Muscle of leg (tissue), 3 donors: ENCODE measurements at regions not wholly inside any gene's neighbourhood (a gene's known extent, or its start where the extent isn't known, plus 50 kb on each side); places are given as distances from the start of the nearest gene placed in this dataset.
"Not testable (repeated sequence)": the region's sequence is repeated elsewhere in the genome, so short reads cannot be mapped to it uniquely, and the experiment has no call there.

ENCODE experiments used
- DNase-seq: peaks from one replicate; pipeline ENCODE4 v3.0.0; 2013
- H3K27ac ChIP-seq: one replicate; pipeline ENCODE4 v1.5.1; 2013; ENCODE audit warnings: mild to moderate bottlenecking, low read length, control low read depth
- H3K27me3 ChIP-seq: one replicate; pipeline ENCODE4 v1.6.1; 2013; ENCODE audit warnings: low read length; ENCODE audit not compliant: control insufficient read depth, insufficient read depth
- H3K36me3 ChIP-seq: one replicate; pipeline ENCODE4 v1.6.1; 2013; ENCODE audit warnings: low read length; ENCODE audit not compliant: control insufficient read depth, insufficient read depth
- H3K4me1 ChIP-seq: one replicate; pipeline ENCODE4 v1.6.1; 2013; ENCODE audit warnings: low read length; ENCODE audit not compliant: control insufficient read depth, insufficient read depth
- H3K4me3 ChIP-seq: one replicate; pipeline ENCODE4 v1.5.1; 2013; ENCODE audit warnings: low read length, control low read depth
- H3K9me3 ChIP-seq: replicated peaks from 2 replicates; pipeline ENCODE4 v1.6.1; 2013; ENCODE audit warnings: low read depth, low read length; ENCODE audit not compliant: control insufficient read depth
- WGBS: methylation state at CpG from one replicate; pipeline ENCODE4 v1.1.5; 2013; ENCODE audit warnings: missing lambda C conversion rate; ENCODE audit not compliant: insufficient coverage; 5-methylcytosine and 5-hydroxymethylcytosine counted together

DNA sequence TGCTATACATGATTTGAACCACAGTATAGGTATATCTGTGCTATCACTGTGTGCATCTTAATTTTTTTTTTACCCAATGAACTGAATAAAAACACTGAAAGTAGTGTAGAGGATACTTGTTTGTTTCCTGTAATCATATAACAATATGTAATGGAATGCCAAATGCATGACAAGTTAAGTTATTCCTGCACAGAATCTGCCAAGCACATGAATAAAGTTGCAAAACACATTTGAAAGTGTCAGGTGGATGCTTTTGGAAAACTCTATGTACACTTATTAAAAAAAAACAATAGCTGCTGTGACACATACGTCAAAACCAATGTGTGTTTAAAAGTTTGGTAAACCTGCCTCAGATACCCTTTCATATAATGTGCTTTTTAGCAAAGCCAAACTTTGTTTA lies 1638.1 kb upstream of the SEL1L start:
- Histone ChIP-seq H3K4me1 (no peaks in the 10 kb centered on the region), H3K4me3 (no peak overlapping the region), H3K27ac (no peak overlapping the region), H3K36me3 (no peaks in the 10 kb centered on the region), H3K27me3 (no peaks in the 10 kb centered on the region), H3K9me3 (no peaks in the 10 kb centered on the region)
- no CpG with 5 or more reads among the region's 1 CpG for WGBS
- no peak for DNase-seq

DNA sequence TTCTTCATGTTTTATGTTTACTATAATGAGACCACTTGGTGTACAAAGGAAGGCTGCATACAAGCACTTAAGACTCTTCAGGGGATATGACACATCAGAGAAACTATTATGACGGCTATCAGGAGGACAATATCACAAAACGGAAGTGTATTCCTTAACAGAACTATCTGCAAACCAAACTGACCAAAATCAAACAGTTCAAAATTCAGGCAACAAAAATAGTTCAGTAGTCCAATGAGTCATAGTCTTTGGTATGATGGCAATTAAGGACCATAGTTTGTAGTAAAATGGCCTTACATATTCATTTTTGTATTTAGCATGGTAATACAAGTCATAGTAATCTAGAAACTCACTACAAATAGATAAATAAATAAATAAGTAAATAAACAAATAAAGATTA lies 1638.7 kb upstream of the SEL1L start:
- WGBS = no CpG with 5 or more reads among the region's 2 CpGs
- H3K4me1 ChIP-seq = no peaks in the 10 kb centered on the region
- H3K27ac ChIP-seq = no peak overlapping the region

DNA sequence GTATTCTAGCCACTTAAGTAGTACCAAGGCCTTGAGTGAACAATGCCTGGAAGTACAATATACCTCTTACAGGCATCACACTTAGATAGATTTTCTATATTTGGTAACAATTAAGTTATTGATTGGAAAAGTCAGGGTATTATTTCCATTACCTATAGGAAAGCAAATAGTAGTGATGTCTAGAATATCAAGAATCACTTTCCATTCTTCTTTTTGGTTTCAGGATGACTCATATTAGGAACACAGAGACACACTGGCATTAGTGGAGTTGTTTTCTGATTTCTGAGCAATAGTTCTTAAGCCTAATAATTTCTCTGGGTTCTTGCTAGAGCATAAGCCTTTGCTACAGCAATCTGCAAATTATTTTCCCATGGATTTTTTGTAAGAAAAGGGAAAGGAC lies 1640.0 kb upstream of the SEL1L start:
- Histone ChIP-seq H3K4me1 (no peaks in the 10 kb centered on the region), H3K9me3 (no peaks in the 10 kb centered on the region), H3K4me3 (no peak overlapping the region), H3K27me3 (no peaks in the 10 kb centered on the region), H3K27ac (no peak overlapping the region), H3K36me3 (no peaks in the 10 kb centered on the region)
- no peak for DNase-seq

More for the DNA sequence above, 1638.7 kb upstream of the SEL1L start:
- no peaks in the 10 kb centered on the region for H3K27me3 ChIP-seq
- H3K4me3 ChIP-seq = no peak overlapping the region
- H3K9me3 ChIP-seq = no peaks in the 10 kb centered on the region
- H3K36me3 ChIP-seq = no peaks in the 10 kb centered on the region
- DNase-seq = no peak

DNA sequence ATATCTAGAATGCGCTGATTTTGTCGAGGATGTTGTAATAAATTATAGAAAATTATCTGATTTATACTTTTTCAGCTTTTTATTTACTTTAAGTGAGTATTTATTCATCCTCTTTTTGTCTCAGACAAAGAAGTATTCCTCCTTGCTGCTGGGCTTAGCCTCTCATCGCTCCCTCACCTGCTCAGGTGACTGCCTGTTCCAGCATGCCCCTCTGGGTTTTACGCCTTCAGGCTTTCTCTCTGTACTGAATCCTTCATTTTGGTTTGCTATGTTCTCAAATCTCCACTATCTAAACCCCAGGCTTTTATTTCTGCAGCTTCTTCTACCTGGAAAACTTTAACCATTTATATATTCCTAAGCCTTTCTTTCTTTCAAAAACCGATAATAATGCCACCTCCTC lies 1650.9 kb upstream of the SEL1L start:
- H3K9me3 ChIP-seq = no peaks in the 10 kb centered on the region
- H3K27me3 ChIP-seq = no peaks in the 10 kb centered on the region
- WGBS = 83% methylated on average over 2 of the region's 5 CpGs
- H3K4me1 ChIP-seq = no peaks in the 10 kb centered on the region
- no peak overlapping the region for H3K4me3 ChIP-seq
- H3K36me3 ChIP-seq = no peaks in the 10 kb centered on the region
- no peak for DNase-seq
- H3K27ac ChIP-seq = no peak overlapping the region

DNA sequence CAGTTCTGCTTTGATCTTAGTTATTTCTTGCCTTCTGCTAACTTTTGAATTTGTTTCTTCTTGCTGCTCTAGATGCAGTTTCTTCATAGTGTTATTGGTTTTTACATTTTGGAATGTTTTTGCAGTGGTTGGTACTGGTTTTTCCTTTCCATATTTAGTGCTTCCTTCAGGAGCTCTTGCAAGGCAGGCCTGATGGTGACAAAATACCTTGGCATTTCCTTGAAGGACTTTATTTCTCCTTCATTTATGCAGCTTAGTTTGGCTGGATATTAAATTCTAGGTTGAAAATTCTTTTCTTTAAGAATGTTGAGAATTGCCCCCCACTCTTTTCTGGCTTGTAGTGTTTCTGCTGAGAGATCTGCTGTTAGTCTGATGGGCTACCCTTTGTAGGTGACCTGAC lies 1654.7 kb upstream of the SEL1L start:
- not testable (repeated sequence) for H3K9me3 ChIP-seq, H3K4me3 ChIP-seq, DNase-seq, H3K27ac ChIP-seq, H3K4me1 ChIP-seq, H3K36me3 ChIP-seq, H3K27me3 ChIP-seq

DNA sequence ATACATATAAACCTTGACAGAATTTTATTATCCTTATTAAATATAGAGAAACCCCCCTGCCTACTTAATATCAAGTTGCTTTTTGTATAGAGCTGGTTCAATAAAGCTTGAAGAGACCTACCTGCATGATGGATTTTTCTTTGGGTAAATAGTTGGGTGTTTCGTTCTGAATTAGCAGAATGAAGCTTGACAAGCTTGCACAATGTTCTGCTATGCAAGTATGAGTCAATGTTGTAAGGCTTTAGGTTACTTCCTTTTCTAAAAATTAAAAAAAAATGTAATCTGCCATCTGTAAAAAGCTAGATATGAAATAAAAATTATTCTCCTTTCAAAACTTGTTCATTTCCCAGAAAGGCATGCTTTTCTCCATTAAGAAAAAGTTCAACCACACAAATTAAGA lies 1662.6 kb upstream of the SEL1L start:
- no peaks in the 10 kb centered on the region for H3K36me3 ChIP-seq
- H3K4me3 ChIP-seq = no peak overlapping the region
- H3K9me3 ChIP-seq = no peaks in the 10 kb centered on the region

DNA sequence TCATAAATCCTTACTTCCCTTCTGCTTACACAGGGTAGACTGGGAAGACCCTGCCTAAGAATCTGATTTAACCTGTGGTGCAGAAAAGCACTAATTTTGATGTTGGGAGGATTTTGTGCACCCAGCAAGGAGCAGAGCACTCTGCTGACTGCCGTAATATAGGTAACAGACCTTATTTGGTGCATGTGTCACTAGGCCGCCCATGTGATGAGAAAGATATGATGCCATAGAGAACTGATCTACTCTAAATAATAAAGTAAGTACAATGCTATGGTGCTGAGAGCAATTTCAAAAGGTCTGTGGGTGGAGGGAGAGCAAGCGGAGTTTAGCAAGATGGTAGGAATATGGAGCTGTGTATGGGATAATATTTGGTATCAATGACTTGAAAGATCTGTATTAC lies 1663.6 kb upstream of the SEL1L start:
- H3K27me3 ChIP-seq = no peaks in the 10 kb centered on the region
- H3K4me3 ChIP-seq = no peak overlapping the region
- H3K36me3 ChIP-seq = no peaks in the 10 kb centered on the region
- no peak overlapping the region for H3K27ac ChIP-seq
- H3K9me3 ChIP-seq = no peaks in the 10 kb centered on the region
- DNase-seq = no peak
- whole genome bisulfite sequencing = no CpG with 5 or more reads among the region's 3 CpGs
- no peaks in the 10 kb centered on the region for H3K4me1 ChIP-seq

More for the DNA sequence above, 1662.6 kb upstream of the SEL1L start:
- Histone ChIP-seq H3K27me3 (no peaks in the 10 kb centered on the region), H3K4me1 (no peaks in the 10 kb centered on the region), H3K27ac (no peak overlapping the region)
- no CpG with 5 or more reads among the region's 1 CpG for WGBS
- no peak for DNase-seq

DNA sequence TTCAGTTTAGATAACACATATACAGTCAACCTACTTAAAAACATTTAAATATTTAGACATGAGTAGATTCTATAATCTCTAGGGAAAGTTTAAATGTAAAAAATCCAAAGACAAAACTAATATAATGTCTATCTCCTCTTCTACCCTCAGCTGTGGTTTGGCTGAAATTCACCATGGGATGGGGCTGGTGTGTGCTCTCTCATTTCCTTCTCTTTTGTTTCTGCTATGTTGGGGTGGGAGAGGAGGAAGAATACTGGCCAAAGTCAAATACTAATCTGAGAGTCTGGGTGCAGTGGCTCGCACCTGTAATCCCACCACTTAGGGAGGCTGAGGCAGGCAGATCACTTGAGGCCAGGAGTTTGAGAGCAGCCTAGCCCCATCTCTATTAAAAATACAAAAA lies 1673.9 kb upstream of the SEL1L start:
- Histone ChIP-seq H3K27ac (no peak overlapping the region), H3K36me3 (no peaks in the 10 kb centered on the region), H3K27me3 (no peaks in the 10 kb centered on the region), H3K9me3 (no peaks in the 10 kb centered on the region), H3K4me1 (no peaks in the 10 kb centered on the region), H3K4me3 (no peak overlapping the region)
- no peak for DNase-seq
- no CpG with 5 or more reads among the region's 1 CpG for WGBS

DNA sequence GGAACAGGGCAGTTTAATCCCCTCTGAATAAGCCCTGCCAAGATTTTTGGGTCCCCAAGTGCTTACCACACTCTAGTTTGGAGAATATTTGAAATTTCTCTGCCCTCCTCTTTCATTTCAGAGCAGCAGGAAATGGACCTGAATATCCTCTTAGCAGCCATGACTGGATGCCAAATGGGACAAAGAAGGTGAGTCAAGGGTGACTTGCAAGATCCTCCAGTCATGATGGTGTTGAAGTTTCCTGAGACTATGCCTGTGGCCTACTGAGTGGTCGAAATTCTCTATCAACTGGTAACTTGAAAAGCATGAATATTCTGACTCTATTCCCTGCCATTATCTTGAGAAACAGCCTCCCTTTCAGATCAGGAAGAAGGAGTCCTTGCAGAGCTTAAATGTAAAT lies 1674.7 kb upstream of the SEL1L start:
- no peaks in the 10 kb centered on the region for H3K4me1 ChIP-seq
- no peak for DNase-seq
- H3K4me3 ChIP-seq = no peak overlapping the region
- H3K27ac ChIP-seq = no peak overlapping the region
- no peaks in the 10 kb centered on the region for H3K27me3 ChIP-seq
- WGBS = no CpG with 5 or more reads among the region's 1 CpG
- H3K36me3 ChIP-seq = no peaks in the 10 kb centered on the region
- no peaks in the 10 kb centered on the region for H3K9me3 ChIP-seq

DNA sequence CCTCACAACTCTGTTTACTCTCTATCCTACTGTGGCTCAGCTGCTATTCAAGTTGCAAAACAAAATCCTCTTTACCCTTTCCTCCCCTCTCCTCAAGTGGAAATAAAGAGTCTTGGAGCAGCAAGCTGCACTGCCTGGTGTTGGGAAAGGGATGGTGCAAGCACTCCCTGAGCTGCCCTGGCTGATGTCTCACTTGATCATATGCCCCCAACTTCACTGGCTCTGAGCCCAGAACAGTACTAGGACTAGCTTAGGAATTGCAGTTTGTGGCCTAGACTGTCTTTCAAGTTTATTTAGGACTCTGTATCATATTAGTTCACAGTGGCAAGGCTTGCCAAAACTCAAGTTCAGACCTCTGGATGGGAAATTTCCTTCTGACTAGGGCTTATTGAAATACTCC lies 1683.8 kb upstream of the SEL1L start:
- no peaks in the 10 kb centered on the region for H3K4me1 ChIP-seq
- DNase-seq = peak; percentile 9
- H3K27me3 ChIP-seq = no peaks in the 10 kb centered on the region
- H3K36me3 ChIP-seq = no peaks in the 10 kb centered on the region
- no peaks in the 10 kb centered on the region for H3K9me3 ChIP-seq
- H3K27ac ChIP-seq = no peak overlapping the region
- no peak overlapping the region for H3K4me3 ChIP-seq

DNA sequence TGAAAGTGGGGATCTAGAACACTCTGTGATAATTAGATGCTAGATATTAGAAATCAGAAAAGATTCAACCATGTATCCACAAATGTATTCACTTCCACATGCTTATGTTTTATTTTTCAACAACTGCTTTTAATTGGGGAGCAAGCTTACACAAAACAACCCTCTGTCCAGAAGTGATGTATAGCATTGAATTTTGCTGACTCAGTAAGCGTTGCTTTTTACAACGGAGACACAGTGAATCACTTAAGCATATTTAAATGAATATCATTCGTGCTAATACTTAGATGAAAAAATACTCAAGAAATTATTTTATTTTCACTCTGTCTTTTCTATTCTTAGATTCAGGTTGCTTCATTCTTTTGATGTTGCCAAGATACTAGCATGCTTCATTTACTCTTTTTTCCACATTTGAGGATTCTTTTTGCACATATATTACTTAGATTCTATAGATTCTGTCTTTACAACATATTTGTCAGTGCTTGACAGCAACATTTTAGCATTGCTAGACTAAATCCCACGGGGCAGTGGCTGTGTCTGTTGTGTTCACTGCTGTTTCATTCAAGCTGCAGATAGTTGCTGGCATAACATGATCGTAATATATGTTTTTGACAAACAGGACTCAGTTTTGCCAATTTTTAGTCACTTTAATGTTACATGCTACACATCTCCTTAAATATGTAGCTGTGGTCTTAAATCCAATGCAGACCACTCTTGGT lies 1714.4 kb upstream of the SEL1L start:
- no peak overlapping the region for H3K27ac ChIP-seq
- no peaks in the 10 kb centered on the region for H3K4me1 ChIP-seq
- no peak overlapping the region for H3K4me3 ChIP-seq
- no peaks in the 10 kb centered on the region for H3K9me3 ChIP-seq
- no CpG with 5 or more reads among the region's 5 CpGs for WGBS
- no peaks in the 10 kb centered on the region for H3K27me3 ChIP-seq
- H3K36me3 ChIP-seq = no peaks in the 10 kb centered on the region
- no peak for DNase-seq
